GM06990 (cell line): ENCODE measurements at regions not wholly inside any gene's neighbourhood (a gene's known extent, or its start where the extent isn't known, plus 50 kb on each side); places are given as distances from the start of the nearest gene placed in this dataset.

Experiments used
- DNase-seq: peaks from one replicate; pipeline ENCODE4 v3.0.0-alpha.2; 2011; ENCODE audit not compliant: insufficient read length; ENCODE audit errors: extremely low read depth
- H3K27me3 ChIP-seq: replicated peaks from 2 replicates; pipeline ENCODE4 v1.6.0; 2011; ENCODE audit warnings: low read length; ENCODE audit not compliant: control insufficient read depth, insufficient read depth
- H3K36me3 ChIP-seq: 2 replicates; pipeline ENCODE4 v1.5.1; 2011; ENCODE audit warnings: low read length; ENCODE audit not compliant: control insufficient read depth, insufficient read depth
- H3K4me3 ChIP-seq: replicated peaks from 2 replicates; pipeline ENCODE4 v1.5.1; 2011; ENCODE audit warnings: low read depth, mild to moderate bottlenecking, control low read depth, low read length
- CTCF ChIP-seq: IDR thresholded peaks from 2 replicates; pipeline ENCODE4 v1.5.1; 2011; ENCODE audit warnings: low read length, control low read depth, mild to moderate bottlenecking, inconsistent platforms; ENCODE audit not compliant: insufficient read depth, poor library complexity, severe bottlenecking

- no peak overlapping the region for H3K4me3 ChIP-seq
- TF ChIP-seq CTCF, result peak; percentile 39
- no peaks in the 10 kb centered on the region for H3K36me3 ChIP-seq
- DNase-seq, result no peak
- peaks cover 2% of the 10 kb centered on the region for H3K27me3 ChIP-seq
Observed at GRCh38 chr6:44004625-44005506, 122.4 kb downstream of the MRPL14 start.

DNA sequence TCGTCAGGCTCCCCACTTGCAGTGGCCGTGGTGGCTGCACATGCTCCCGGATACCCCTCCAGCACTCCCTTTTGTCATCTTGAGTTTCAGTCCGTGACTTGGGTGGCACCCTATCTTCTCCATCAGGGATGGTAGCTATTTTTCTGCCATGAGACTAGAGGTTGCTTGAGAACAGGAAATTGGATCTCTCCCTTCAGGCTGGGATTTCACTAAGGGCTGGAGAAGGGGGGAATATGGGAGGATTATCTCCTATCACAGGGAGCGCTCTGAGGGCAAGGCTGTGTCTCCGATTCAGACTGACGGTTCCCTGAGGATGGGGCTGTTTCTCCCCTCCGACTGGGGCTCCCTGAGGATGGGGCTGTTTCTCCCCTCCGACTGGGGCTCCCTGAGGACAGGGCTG, 123.1 kb downstream of the MRPL14 start:
- Histone ChIP-seq H3K27me3 (peaks cover 2% of the 10 kb centered on the region), H3K4me3 (no peak overlapping the region), H3K36me3 (no peaks in the 10 kb centered on the region)
- no peak for DNase-seq
- TF ChIP-seq CTCF, result no peak

DNA sequence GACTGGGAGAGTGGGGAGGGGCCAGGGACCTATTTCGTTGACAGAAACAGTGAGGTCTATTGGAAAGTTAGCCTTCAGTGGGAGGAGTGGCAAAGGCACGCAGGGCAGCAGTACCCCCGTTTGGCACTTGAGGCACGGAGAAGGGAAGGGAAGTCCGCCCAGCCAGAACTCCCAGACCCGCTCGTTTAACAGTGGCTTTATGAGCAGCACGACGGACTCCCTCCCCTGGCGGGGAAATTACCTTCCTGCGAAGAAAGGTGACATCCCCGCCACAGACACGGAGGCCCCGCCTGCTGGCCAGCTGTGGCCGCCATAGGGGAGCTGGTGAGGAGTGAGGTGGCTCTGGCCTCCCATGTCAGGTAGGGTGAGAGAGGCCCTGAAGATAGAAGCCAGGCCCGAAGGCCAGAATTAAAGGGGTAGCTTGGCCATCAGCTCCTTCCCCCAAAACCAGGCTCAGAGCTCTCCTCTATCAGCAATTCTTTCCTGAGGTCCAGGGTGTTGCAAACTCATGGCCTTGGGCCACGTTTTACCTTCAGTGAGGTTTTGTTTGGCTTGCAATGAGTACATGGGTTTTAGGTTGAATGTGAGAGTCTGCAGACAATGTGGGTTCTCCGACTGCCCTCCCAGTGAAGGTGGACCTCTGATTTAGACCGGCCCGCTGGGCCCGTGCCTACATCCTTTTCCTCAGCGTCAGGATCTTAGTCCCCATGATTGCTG, 123.7 kb downstream of the MRPL14 start:
- Histone ChIP-seq H3K36me3 (no peaks in the 10 kb centered on the region), H3K27me3 (peaks cover 2% of the 10 kb centered on the region), H3K4me3 (no peak overlapping the region; the same call in 1 of the 2 replicates)
- TF ChIP-seq CTCF, result peak; percentile 17
- peak; percentile 43 for DNase-seq

DNA sequence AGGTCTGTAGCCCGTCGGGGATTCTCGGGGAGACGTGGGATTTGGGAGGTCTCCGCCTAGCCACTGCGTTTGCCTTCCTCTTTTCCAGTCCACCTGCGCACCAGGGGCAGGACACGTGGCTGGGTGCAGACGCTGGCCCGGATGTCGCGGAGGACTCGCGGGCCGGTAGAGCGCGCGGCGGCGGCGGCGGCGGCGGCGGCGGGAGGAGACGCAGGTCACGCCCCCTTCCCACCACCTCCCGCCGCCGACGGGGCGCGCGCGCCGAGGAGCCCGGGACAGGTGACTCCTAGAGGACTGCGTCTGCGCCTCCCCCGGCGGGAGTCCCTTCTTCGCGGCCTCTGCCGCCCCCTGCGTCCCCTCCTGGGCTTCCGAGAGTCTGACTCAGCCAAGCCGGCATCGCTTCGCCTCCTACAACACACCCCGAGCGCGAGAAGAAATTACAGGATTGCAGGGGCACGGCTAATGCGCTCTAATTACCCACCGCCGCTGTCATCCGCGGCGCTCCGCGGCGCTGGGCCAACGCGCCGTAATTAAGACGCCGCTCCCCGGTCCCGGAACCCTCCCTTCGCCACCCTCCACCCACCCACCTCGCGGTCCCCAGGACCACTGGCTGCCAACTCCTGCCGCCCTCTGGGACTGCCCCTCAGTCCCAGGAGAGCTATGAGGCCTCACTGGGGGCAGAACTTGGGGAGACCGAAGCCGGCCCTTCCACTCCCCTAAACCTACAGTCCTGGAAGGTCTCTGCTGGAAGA, 124.5 kb downstream of the MRPL14 start:
- Histone ChIP-seq H3K36me3 (no peaks in the 10 kb centered on the region), H3K4me3 (peak overlapping the region; percentile 39), H3K27me3 (peaks cover 2% of the 10 kb centered on the region)
- peak; percentile 66 for DNase-seq
- peak; percentile 21 for TF ChIP-seq CTCF

- H3K36me3 ChIP-seq, result no peaks in the 10 kb centered on the region
- H3K27me3 ChIP-seq, result peaks cover 2% of the 10 kb centered on the region
- DNase-seq, result no peak
- TF ChIP-seq CTCF, result no peak
- peak overlapping the region; percentile 22 for H3K4me3 ChIP-seq
Observed at GRCh38 chr6:44002067-44002592, 125.1 kb downstream of the MRPL14 start.
